GM12864 (cell line): ENCODE measurements at regions not wholly inside any gene's neighbourhood (a gene's known extent, or its start where the extent isn't known, plus 50 kb on each side); places are given as distances from the start of the nearest gene placed in this dataset.

ENCODE experiments used
- DNase-seq: peaks from one replicate; pipeline ENCODE4 v3.0.0-alpha.2; 2011; ENCODE audit warnings: low read depth
- H3K4me3 ChIP-seq: 2 replicates; pipeline ENCODE4 v1.5.1; 2011; ENCODE audit warnings: mild to moderate bottlenecking, low read depth, low read length, control low read depth
- CTCF ChIP-seq: IDR thresholded peaks from 2 replicates; pipeline ENCODE4 v1.5.1; 2011; ENCODE audit warnings: low read depth, mild to moderate bottlenecking, moderate library complexity, low read length, control low read depth, inconsistent platforms; ENCODE audit errors: missing control alignments

- DNase-seq, result no peak
- TF ChIP-seq CTCF, result no peak
- H3K4me3 ChIP-seq, result no peak overlapping the region
Observed at GRCh38 chr1:227450489-227450888, 112.9 kb upstream of the ZNF678 start.

- DNase-seq, result no peak
- no peak overlapping the region for H3K4me3 ChIP-seq
- TF ChIP-seq CTCF, result no peak
Observed at GRCh38 chr1:227449741-227450441, 113.5 kb upstream of the ZNF678 start.

- DNase-seq, result no peak
- H3K4me3 ChIP-seq, result no peak overlapping the region
- peak; percentile 58 for TF ChIP-seq CTCF
Observed at GRCh38 chr1:227449051-227449450, 114.3 kb upstream of the ZNF678 start.

- no peak for TF ChIP-seq CTCF
- no peak overlapping the region for H3K4me3 ChIP-seq
- DNase-seq, result no peak
Observed at GRCh38 chr1:227447531-227447990, 115.8 kb upstream of the ZNF678 start.

GRCh38 chr1:227445746-227446145 is 117.6 kb upstream of the ZNF678 start:
- H3K4me3 ChIP-seq, result no peak overlapping the region
- TF ChIP-seq CTCF, result no peak
- DNase-seq, result no peak

- no peak for TF ChIP-seq CTCF
- DNase-seq, result no peak
- H3K4me3 ChIP-seq, result no peak overlapping the region
Observed at GRCh38 chr1:227445092-227445674, 118.2 kb upstream of the ZNF678 start.

- TF ChIP-seq CTCF, result no peak
- no peak overlapping the region for H3K4me3 ChIP-seq
- DNase-seq, result no peak
Observed at GRCh38 chr1:227440182-227440581, 121.9 kb upstream of the CDC42BPA start.
